ENCODE measurements at regions not wholly inside any gene's neighbourhood (a gene's known extent, or its start where the extent isn't known, plus 50 kb on each side); places are given as distances from the start of the nearest gene placed in this dataset.
"Not testable (repeated sequence)": the region's sequence is repeated elsewhere in the genome, so short reads cannot be mapped to it uniquely, and the experiment has no call there.

- no peak overlapping the region for H3K4me3 ChIP-seq (ENCODE audit: low read depth in 1 of 2, low read length in 2 of 2)
- no peak overlapping the region for H2AFZ ChIP-seq (ENCODE audit: low read depth, low read length)
- no peaks in the 10 kb centered on the region for H3K27me3 ChIP-seq (ENCODE audit: insufficient read depth, low read length, poor library complexity)
- ATAC-seq (ENCODE audit: insufficient read depth, low read depth): no peak
- H3K4me2 ChIP-seq (ENCODE audit: insufficient read depth, low read length): no peak overlapping the region
- H3K9me3 ChIP-seq (ENCODE audit: insufficient read depth, low read length, severe bottlenecking): no peaks in the 10 kb centered on the region
- TF ChIP-seq CTCF (IDR thresholded peaks at IDR 0.05; ENCODE audit: borderline replicate concordance, extremely low read depth, low read length, poor library complexity, severe bottlenecking) (no peak), EZH2 (IDR thresholded peaks at IDR 0.05; ENCODE audit: borderline replicate concordance, low read depth, low read length, severe bottlenecking) (no peak)
- no peaks in the 10 kb centered on the region for H3K79me2 ChIP-seq (ENCODE audit: insufficient read depth, low read length)
- no peak overlapping the region for H3K9ac ChIP-seq (ENCODE audit: low read depth, low read length)
- no peaks in the 10 kb centered on the region for H4K20me1 ChIP-seq (ENCODE audit: insufficient read depth, low read length)
- no peak overlapping the region for H3K27ac ChIP-seq (ENCODE audit: low read length)
- no peaks in the 10 kb centered on the region for H3K4me1 ChIP-seq (ENCODE audit: insufficient read depth, low read length)
- no peaks in the 10 kb centered on the region for H3K36me3 ChIP-seq (ENCODE audit: insufficient read depth, low read length)
- no peak for DNase-seq
These were observed 81.9 kb downstream of the KCNJ18 start for GRCh38 chr17:21774263-21774662.

DNA sequence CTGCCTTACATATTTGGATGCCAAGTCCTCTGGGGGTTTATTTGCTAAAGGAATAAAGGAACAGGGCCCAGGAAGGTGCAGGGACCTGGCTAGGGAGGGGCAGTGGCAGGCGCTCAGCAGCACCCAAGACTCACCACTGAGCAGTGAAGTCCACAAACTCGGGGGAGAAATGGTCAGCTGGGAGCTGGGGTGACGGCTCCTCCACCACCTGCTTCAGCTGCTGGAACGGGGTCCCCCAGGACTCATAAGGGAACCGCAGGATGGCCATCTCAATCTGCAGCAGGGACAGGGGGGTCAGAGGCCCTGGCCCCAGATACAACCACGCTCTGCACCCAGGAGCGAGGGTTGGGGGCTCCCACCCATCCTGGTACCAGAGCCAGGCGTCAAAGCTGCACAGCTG is 83.2 kb downstream of the KCNJ18 start:
- not testable (repeated sequence) for H3K9ac ChIP-seq (ENCODE audit: low read depth, low read length); H3K4me1 ChIP-seq (ENCODE audit: insufficient read depth, low read length); ATAC-seq (ENCODE audit: insufficient read depth, low read depth)

DNA sequence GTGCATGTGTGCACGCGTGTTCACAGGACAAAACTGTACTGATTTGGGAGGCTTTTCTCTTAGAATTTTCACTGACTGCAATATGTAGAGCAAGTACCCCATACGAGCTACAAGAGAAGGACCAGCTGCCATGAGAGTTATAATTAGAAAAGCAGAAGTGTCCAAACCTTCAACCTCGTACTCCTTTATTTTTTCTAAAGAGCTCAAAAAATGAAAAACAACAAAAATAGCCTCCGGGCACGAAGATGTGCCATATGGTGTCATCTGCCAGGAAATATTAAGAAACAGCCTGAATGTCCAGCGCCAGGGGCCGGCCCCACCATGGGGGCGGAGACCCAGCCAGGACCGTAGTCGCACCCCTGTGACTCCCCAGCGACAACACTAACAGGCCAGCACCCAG is 84.6 kb downstream of the KCNJ18 start:
- DNase-seq; H3K27ac ChIP-seq (ENCODE audit: low read length); ATAC-seq (ENCODE audit: insufficient read depth, low read depth): not testable (repeated sequence)

More for the DNA sequence above, 83.2 kb downstream of the KCNJ18 start:
- not testable (repeated sequence) for H2AFZ ChIP-seq (ENCODE audit: low read depth, low read length); H3K4me2 ChIP-seq (ENCODE audit: insufficient read depth, low read length); H3K9me3 ChIP-seq (ENCODE audit: insufficient read depth, low read length, severe bottlenecking); H3K36me3 ChIP-seq (ENCODE audit: insufficient read depth, low read length); H4K20me1 ChIP-seq (ENCODE audit: insufficient read depth, low read length); H3K27ac ChIP-seq (ENCODE audit: low read length); DNase-seq; H3K27me3 ChIP-seq (ENCODE audit: insufficient read depth, low read length, poor library complexity); H3K79me2 ChIP-seq (ENCODE audit: insufficient read depth, low read length); H3K4me3 ChIP-seq (ENCODE audit: low read depth in 1 of 2, low read length in 2 of 2)

GRCh38 chr17:21778866-21779265 is 86.5 kb downstream of the KCNJ18 start:
- DNase-seq; H3K9me3 ChIP-seq (ENCODE audit: insufficient read depth, low read length, severe bottlenecking); ATAC-seq (ENCODE audit: insufficient read depth, low read depth): not testable (repeated sequence)

More for the DNA sequence above, 84.6 kb downstream of the KCNJ18 start:
- not testable (repeated sequence) for H3K4me3 ChIP-seq (ENCODE audit: low read depth in 1 of 2, low read length in 2 of 2); H2AFZ ChIP-seq (ENCODE audit: low read depth, low read length); H3K36me3 ChIP-seq (ENCODE audit: insufficient read depth, low read length); H3K9me3 ChIP-seq (ENCODE audit: insufficient read depth, low read length, severe bottlenecking); H3K9ac ChIP-seq (ENCODE audit: low read depth, low read length); H4K20me1 ChIP-seq (ENCODE audit: insufficient read depth, low read length); H3K4me1 ChIP-seq (ENCODE audit: insufficient read depth, low read length); H3K4me2 ChIP-seq (ENCODE audit: insufficient read depth, low read length); H3K27me3 ChIP-seq (ENCODE audit: insufficient read depth, low read length, poor library complexity); H3K79me2 ChIP-seq (ENCODE audit: insufficient read depth, low read length)

GRCh38 chr17:21780293-21780888 is 88.1 kb downstream of the KCNJ18 start:
- not testable (repeated sequence) for H3K27ac ChIP-seq (ENCODE audit: low read length); H2AFZ ChIP-seq (ENCODE audit: low read depth, low read length); H3K27me3 ChIP-seq (ENCODE audit: insufficient read depth, low read length, poor library complexity); H3K4me3 ChIP-seq (ENCODE audit: low read depth in 1 of 2, low read length in 2 of 2); DNase-seq; H3K4me1 ChIP-seq (ENCODE audit: insufficient read depth, low read length); H3K79me2 ChIP-seq (ENCODE audit: insufficient read depth, low read length); H3K9ac ChIP-seq (ENCODE audit: low read depth, low read length); ATAC-seq (ENCODE audit: insufficient read depth, low read depth); H3K9me3 ChIP-seq (ENCODE audit: insufficient read depth, low read length, severe bottlenecking); H3K4me2 ChIP-seq (ENCODE audit: insufficient read depth, low read length); H4K20me1 ChIP-seq (ENCODE audit: insufficient read depth, low read length); H3K36me3 ChIP-seq (ENCODE audit: insufficient read depth, low read length)

More at GRCh38 chr17:21778866-21779265, 86.5 kb downstream of the KCNJ18 start:
- H3K27me3 ChIP-seq (ENCODE audit: insufficient read depth, low read length, poor library complexity); H3K4me2 ChIP-seq (ENCODE audit: insufficient read depth, low read length); H3K4me3 ChIP-seq (ENCODE audit: low read depth in 1 of 2, low read length in 2 of 2); H3K27ac ChIP-seq (ENCODE audit: low read length); H3K9ac ChIP-seq (ENCODE audit: low read depth, low read length); H4K20me1 ChIP-seq (ENCODE audit: insufficient read depth, low read length); H2AFZ ChIP-seq (ENCODE audit: low read depth, low read length); H3K4me1 ChIP-seq (ENCODE audit: insufficient read depth, low read length); H3K79me2 ChIP-seq (ENCODE audit: insufficient read depth, low read length); H3K36me3 ChIP-seq (ENCODE audit: insufficient read depth, low read length): not testable (repeated sequence)

GRCh38 chr17:21780919-21781665 is 88.8 kb downstream of the KCNJ18 start:
- not testable (repeated sequence) for H3K36me3 ChIP-seq (ENCODE audit: insufficient read depth, low read length); H3K79me2 ChIP-seq (ENCODE audit: insufficient read depth, low read length); H2AFZ ChIP-seq (ENCODE audit: low read depth, low read length); H3K4me3 ChIP-seq (ENCODE audit: low read depth in 1 of 2, low read length in 2 of 2); H3K27ac ChIP-seq (ENCODE audit: low read length); H3K9me3 ChIP-seq (ENCODE audit: insufficient read depth, low read length, severe bottlenecking); ATAC-seq (ENCODE audit: insufficient read depth, low read depth); DNase-seq; H4K20me1 ChIP-seq (ENCODE audit: insufficient read depth, low read length); H3K27me3 ChIP-seq (ENCODE audit: insufficient read depth, low read length, poor library complexity); H3K9ac ChIP-seq (ENCODE audit: low read depth, low read length); H3K4me1 ChIP-seq (ENCODE audit: insufficient read depth, low read length); H3K4me2 ChIP-seq (ENCODE audit: insufficient read depth, low read length)

- H3K4me1 ChIP-seq (ENCODE audit: insufficient read depth, low read length); H3K27ac ChIP-seq (ENCODE audit: low read length); DNase-seq; H3K27me3 ChIP-seq (ENCODE audit: insufficient read depth, low read length, poor library complexity); H3K36me3 ChIP-seq (ENCODE audit: insufficient read depth, low read length); H3K4me2 ChIP-seq (ENCODE audit: insufficient read depth, low read length); H3K4me3 ChIP-seq (ENCODE audit: low read depth in 1 of 2, low read length in 2 of 2); H4K20me1 ChIP-seq (ENCODE audit: insufficient read depth, low read length); ATAC-seq (ENCODE audit: insufficient read depth, low read depth); H3K79me2 ChIP-seq (ENCODE audit: insufficient read depth, low read length); H3K9ac ChIP-seq (ENCODE audit: low read depth, low read length); H3K9me3 ChIP-seq (ENCODE audit: insufficient read depth, low read length, severe bottlenecking); H2AFZ ChIP-seq (ENCODE audit: low read depth, low read length): not testable (repeated sequence)
These were observed 89.3 kb downstream of the KCNJ18 start for GRCh38 chr17:21781666-21782024.

Measured in DND-41 (cell line).